ENCODE measurements at regions not wholly inside any gene's neighbourhood (a gene's known extent, or its start where the extent isn't known, plus 50 kb on each side); places are given as distances from the start of the nearest gene placed in this dataset.

GRCh38 chr12:91344408-91344807 is 161.8 kb upstream of the DCN start:
- TF ChIP-seq CTCF (IDR thresholded peaks at IDR 0.05; ENCODE audit: low read depth, low read length) = no peak
- no peak for DNase-seq (ENCODE audit: low read depth, low spot score)
- in situ Hi-C loops (cut with HindIII; ENCODE audit: low sequenced_read_pairs) = no loop called here
- no peak overlapping the region for H3K4me3 ChIP-seq (ENCODE audit: low read depth, low read length)

GRCh38 chr12:91343010-91343409 is 160.4 kb upstream of the DCN start:
- in situ Hi-C loops (cut with HindIII; ENCODE audit: low sequenced_read_pairs) = no loop called here
- H3K4me3 ChIP-seq (ENCODE audit: low read depth, low read length) = no peak overlapping the region
- no peak for TF ChIP-seq CTCF (IDR thresholded peaks at IDR 0.05; ENCODE audit: low read depth, low read length)
- DNase-seq (ENCODE audit: low read depth, low spot score) = no peak

- in situ Hi-C loops (cut with HindIII; ENCODE audit: low sequenced_read_pairs) = no loop called here
- no peak for DNase-seq (ENCODE audit: low read depth, low spot score)
- no peak for TF ChIP-seq CTCF (IDR thresholded peaks at IDR 0.05; ENCODE audit: low read depth, low read length)
- no peak overlapping the region for H3K4me3 ChIP-seq (ENCODE audit: low read depth, low read length)
Observed at GRCh38 chr12:91339106-91339505, 156.5 kb upstream of the DCN start.

- in situ Hi-C loops (cut with HindIII; ENCODE audit: low sequenced_read_pairs) = no loop called here
- H3K4me3 ChIP-seq (ENCODE audit: low read depth, low read length) = no peak overlapping the region
- DNase-seq (ENCODE audit: low read depth, low spot score) = no peak
- TF ChIP-seq CTCF (IDR thresholded peaks at IDR 0.05; ENCODE audit: low read depth, low read length) = no peak
Observed at GRCh38 chr12:91335699-91336098, 153.1 kb upstream of the DCN start.

- DNase-seq (ENCODE audit: low read depth, low spot score) = no peak
- H3K4me3 ChIP-seq (ENCODE audit: low read depth, low read length) = no peak overlapping the region
- no peak for TF ChIP-seq CTCF (IDR thresholded peaks at IDR 0.05; ENCODE audit: low read depth, low read length)
- in situ Hi-C loops (cut with HindIII; ENCODE audit: low sequenced_read_pairs) = no loop called here
Observed at GRCh38 chr12:91333966-91334365, 151.3 kb upstream of the DCN start.

- peak; percentile 30 for DNase-seq (ENCODE audit: low read depth, low spot score)
- in situ Hi-C loops (cut with HindIII; ENCODE audit: low sequenced_read_pairs) = no loop called here
- no peak for TF ChIP-seq CTCF (IDR thresholded peaks at IDR 0.05; ENCODE audit: low read depth, low read length)
Observed at GRCh38 chr12:91332302-91332701, 149.7 kb upstream of the DCN start.

GRCh38 chr12:91331371-91331770 is 148.8 kb upstream of the DCN start:
- no peak overlapping the region for H3K4me3 ChIP-seq (ENCODE audit: low read depth, low read length)
- TF ChIP-seq CTCF (IDR thresholded peaks at IDR 0.05; ENCODE audit: low read depth, low read length) = no peak
- in situ Hi-C loops (cut with HindIII; ENCODE audit: low sequenced_read_pairs) = no loop called here
- no peak for DNase-seq (ENCODE audit: low read depth, low spot score)

More at GRCh38 chr12:91332302-91332701, 149.7 kb upstream of the DCN start:
- no peak overlapping the region for H3K4me3 ChIP-seq (ENCODE audit: low read depth, low read length)
